ENCODE measurements at regions not wholly inside any gene's neighbourhood (a gene's known extent, or its start where the extent isn't known, plus 50 kb on each side); places are given as distances from the start of the nearest gene placed in this dataset.
"Not testable (repeated sequence)": the region's sequence is repeated elsewhere in the genome, so short reads cannot be mapped to it uniquely, and the experiment has no call there.

GRCh38 chr10:80750268-80750667 lies 212.6 kb downstream of the SH2D4B start:
- no peak for DNase-seq (ENCODE audit: low read depth)

GRCh38 chr10:80751940-80752339 lies 214.2 kb downstream of the SH2D4B start:
- DNase-seq (ENCODE audit: low read depth): no peak

DNA sequence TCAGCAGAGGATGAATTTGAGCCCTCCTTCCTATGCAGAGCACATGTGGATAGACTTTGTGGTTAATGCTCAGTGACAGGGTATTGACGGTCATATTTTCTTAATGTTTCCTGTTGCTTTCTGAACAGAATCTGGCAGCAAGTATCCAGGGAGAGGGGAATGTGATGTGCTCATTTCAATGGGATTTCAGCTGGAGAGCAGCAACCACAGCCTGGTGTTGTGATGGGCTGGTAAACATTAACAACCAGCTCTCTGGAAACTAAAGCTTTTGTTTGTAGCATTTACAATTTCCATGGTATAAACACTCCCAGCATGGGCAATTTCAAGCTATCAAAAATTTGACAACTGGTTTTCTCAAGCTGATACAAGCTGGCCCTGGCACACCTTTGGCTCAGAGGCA lies 215.9 kb downstream of the SH2D4B start:
- DNase-seq (ENCODE audit: low read depth): no peak

GRCh38 chr10:80755893-80756292 lies 218.2 kb downstream of the SH2D4B start:
- no peak for DNase-seq (ENCODE audit: low read depth)

DNA sequence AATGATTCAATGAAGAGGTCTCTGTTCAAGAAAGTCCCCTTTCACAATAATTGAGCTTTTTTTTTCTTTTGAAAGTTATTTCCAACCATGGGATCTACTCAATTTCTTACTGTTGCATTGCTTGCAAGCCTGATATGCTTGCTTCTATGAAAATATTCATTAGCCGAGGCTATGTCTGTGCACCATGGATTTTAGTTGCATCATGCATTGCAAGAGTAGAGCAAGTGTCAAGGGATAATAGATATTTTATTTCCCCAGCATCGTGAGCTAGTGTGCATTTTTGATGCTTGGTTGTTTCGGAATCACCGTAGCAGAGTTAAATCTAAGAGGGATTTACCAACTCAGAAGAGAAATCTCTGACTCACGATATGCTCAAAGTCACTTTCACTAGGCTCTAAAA lies 222.0 kb downstream of the SH2D4B start:
- no peak for DNase-seq (ENCODE audit: low read depth)

DNA sequence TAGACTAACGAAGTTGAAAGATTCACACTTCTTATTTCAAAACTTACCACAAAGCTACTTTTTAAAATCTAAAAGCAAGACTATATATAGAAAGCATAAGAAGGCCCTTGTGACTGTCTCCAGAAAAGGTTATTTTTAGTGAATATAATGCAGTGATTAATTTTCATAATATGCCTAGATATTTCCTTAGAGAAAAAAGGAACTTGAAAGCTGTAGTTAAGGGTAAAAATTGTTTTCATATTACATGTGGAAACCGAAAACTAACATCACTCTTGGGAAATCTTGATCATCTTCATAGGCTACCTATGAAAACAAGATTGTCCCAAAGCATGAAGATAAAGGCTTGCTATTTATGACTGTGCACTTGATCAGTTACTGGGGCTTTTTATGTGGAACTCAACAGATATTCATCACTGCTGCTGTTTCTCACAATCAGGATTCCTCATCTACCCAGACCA lies 223.2 kb downstream of the SH2D4B start:
- DNase-seq (ENCODE audit: low read depth): no peak

DNA sequence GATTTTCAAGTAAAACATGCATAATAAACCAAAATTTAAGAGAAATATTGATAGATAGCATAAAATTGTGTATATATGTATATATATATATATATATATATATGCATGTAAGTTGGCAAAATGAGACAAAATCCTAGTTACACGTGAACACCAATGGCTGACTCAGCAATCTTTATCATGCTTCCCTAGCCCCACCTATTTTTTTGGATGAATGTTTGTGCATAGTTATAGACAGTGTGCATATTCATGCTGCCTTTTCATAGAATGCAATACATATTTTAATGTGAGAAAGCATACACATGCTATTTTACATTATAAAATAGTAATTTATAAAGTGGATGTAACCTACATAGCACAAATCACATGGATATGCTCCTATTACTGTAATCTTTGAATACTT lies 230.3 kb downstream of the SH2D4B start:
- DNase-seq (ENCODE audit: low read depth): no peak

DNA sequence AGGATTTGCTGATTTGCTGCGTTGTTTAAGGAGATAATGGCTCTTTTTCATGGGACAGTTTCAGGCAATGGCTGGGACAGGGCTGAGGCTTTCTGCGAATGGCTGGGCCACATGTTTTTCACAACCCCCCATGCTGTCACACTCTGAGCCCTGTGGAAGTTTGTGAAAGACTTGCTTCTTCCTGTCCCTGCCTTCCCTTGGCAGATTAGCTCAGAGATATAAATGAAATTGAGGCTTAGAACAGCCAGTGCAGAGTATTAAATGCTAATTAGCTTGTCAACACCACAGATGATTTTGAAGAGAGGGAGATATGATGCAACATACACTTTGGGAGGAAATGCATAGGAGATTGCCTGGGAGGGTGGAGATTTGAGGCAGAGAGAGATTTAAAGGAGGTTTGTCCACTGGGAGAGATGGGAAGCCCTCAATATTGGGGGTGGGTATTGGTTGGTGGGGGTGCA lies 232.0 kb downstream of the SH2D4B start:
- no peak for DNase-seq (ENCODE audit: low read depth)

GRCh38 chr10:80770239-80770638 lies 232.5 kb downstream of the SH2D4B start:
- DNase-seq (ENCODE audit: low read depth): no peak

- no peak for DNase-seq (ENCODE audit: low read depth)
Observed at GRCh38 chr10:80771285-80771684, 233.6 kb downstream of the SH2D4B start.

DNA sequence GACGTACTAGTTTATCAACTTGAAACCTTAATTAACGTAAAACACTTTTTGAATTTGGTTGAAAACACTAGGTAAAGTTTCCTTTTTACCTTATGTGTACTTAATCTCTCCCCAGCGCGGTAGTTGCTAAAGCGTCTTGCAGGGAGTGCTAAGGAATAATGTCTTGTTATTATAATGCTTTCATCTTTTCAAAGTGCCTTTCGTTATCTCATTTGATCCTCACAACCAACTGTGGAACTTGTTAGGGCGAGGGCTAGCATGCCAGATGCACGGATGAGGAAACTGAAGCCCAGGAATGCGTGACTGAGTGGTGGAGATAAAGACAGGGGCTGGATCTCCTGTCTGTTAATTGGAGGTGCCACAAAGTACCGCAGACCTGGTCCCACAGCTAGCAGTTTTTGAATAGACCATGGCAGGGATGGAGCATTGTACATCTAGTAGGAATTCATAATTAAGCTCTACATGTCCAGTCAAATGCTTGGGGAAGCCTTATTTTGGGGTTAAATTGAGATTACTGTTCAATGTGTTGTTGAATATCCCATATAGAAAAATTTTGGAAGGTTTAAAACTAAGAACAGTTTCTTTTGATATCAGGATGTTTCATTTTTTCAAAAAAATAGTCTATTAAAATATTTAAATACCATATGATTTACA lies 234.3 kb downstream of the SH2D4B start:
- no peak for DNase-seq (ENCODE audit: low read depth)

- DNase-seq (ENCODE audit: low read depth): no peak
Observed at GRCh38 chr10:80772596-80772995, 234.9 kb downstream of the SH2D4B start.

- DNase-seq (ENCODE audit: low read depth): no peak
Observed at GRCh38 chr10:80784695-80785094, 247.0 kb downstream of the SH2D4B start.

GRCh38 chr10:80786322-80786721 lies 248.6 kb downstream of the SH2D4B start:
- no peak for DNase-seq (ENCODE audit: low read depth)

DNA sequence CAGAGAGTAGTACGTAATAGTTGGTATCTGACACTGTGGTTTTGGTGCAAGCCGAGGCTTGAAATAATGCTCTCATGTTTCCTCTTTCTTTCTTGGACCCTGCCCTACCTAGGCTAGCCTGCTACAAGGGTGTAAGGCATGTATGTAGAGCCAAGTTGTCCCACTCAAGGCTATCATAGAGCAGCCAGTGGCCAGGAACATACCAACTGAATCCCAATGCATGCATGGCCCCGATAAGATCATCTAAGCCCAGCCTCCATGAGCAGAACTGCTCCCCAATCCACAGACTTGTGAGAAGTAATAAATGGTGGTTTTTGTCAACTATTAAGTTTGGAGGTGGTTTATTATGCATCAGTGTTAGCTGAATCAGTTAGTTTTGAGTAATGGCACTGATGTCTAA lies 250.2 kb downstream of the SH2D4B start:
- DNase-seq (ENCODE audit: low read depth): no peak

GRCh38 chr10:80794994-80795393 lies 257.3 kb downstream of the SH2D4B start:
- no peak for DNase-seq (ENCODE audit: low read depth)

DNA sequence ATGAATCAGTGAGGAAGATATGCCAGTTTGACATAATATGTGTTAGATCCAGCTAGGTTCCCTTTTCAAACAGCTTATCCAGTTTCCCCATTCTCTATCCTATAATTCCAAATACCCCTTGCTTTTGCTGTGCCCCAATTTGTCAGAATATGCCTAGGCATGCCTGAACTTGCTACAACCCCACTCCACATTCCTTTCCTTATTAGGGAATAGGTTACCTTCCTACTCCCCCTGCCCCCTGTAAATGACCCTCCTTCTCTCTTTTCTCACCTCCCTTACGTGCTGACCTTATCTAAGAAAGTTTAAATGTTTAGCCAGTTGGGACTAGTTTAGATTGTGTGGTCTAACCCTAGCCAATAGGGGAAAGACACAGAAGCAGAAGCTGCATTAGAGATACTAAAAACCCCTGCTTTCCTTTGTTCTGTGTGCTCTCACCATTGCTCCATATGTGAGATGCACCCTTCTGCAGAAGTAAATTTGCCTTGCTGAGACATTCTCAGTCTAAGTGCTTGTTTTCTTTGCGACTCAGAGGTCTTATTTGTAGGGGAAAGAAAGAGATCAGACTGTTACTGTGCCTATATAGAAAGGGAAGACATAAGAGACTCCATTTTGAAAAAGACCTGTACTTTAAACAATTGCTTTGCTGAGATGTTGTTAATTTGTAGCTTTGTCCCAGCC lies 267.8 kb downstream of the SH2D4B start:
- DNase-seq (ENCODE audit: low read depth): no peak

GRCh38 chr10:80814147-80814652 lies 276.5 kb downstream of the SH2D4B start:
- DNase-seq (ENCODE audit: low read depth): no peak

- DNase-seq (ENCODE audit: low read depth): no peak
Observed at GRCh38 chr10:80829151-80829550, 291.4 kb downstream of the SH2D4B start.

DNA sequence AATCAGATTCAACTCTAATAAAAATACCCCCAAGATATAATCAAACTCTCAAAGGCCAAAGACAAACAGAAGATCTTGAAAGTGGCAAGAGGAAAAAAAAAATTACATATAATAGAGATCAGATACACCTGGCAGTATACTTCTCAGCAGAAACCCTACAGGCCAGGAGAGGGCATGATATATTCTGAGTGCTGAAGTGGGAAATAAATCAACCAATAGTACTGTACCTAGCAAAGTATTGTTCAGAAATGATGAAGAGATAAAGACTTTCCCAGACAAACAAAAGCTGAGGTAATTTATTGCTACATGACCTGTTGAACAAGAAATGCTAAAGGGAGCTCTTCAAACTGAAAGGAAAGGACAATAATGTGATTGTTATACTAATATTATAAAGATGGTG lies 291.9 kb downstream of the SH2D4B start:
- DNase-seq (ENCODE audit: low read depth): no peak

GRCh38 chr10:80832693-80833092 lies 295.0 kb downstream of the SH2D4B start:
- DNase-seq (ENCODE audit: low read depth): not testable (repeated sequence)

DNA sequence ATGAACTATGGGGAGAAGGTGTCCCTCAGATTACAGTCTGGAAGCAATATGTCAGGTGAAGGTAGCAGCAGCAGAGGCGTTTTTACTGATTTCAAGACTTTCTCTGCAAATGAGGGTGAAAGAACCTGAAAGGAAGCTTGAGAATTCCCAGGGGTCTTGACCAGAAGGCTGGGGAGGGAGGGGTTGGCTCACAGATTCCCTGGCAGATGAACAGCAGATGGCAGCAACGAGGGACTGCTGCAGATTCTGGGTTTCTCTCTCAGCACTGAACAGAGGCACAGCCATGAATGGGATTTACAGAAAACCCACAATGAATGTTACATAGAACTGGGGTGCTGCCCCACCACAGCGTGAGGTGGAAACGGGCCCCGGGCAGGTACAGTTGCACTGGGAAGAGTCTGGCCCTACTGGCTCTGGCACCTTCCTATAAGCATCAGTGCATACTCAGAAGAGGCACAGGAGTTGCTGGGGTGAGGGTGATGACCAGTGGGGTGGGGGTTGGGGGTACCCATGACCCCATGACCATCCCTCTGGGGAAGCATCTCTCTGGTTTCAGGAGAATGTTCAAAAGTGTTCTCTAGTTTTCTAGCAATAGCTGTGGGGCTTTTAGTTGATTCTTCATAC lies 317.8 kb downstream of the SH2D4B start:
- no peak for DNase-seq (ENCODE audit: low read depth)

- no peak for DNase-seq (ENCODE audit: low read depth)
Observed at GRCh38 chr10:80856186-80856585, 318.5 kb downstream of the SH2D4B start.
